ENCODE measurements at regions not wholly inside any gene's neighbourhood (a gene's known extent, or its start where the extent isn't known, plus 50 kb on each side); places are given as distances from the start of the nearest gene placed in this dataset.

- no peak for TF ChIP-seq CTCF (IDR thresholded peaks at IDR 0.05; ENCODE audit: unreplicated experiment)
- intact Hi-C loops (cut with micrococcal nuclease; ENCODE audit: unreplicated experiment): no loop called here
- H3K4me3 Mint-ChIP-seq (ENCODE audit: low read depth, unreplicated experiment): no peak overlapping the region
- H3K27ac Mint-ChIP-seq (ENCODE audit: unreplicated experiment): no peak overlapping the region
- no peaks in the 10 kb centered on the region for H3K27me3 Mint-ChIP-seq (ENCODE audit: unreplicated experiment)
- peaks cover 5% of the 10 kb centered on the region for H3K36me3 Mint-ChIP-seq (ENCODE audit: insufficient read depth, unreplicated experiment)
- no peaks in the 10 kb centered on the region for H3K9me3 Mint-ChIP-seq (ENCODE audit: low read depth, unreplicated experiment)
- no peaks in the 10 kb centered on the region for H3K4me1 Mint-ChIP-seq (ENCODE audit: low read depth, unreplicated experiment)
- no TSS peak for BruUV-seq (replicated peaks)
- no peak for DNase-seq
- CTCF ChIA-PET: interaction anchor here (0.6 kb wide), 1 partner anchor 330 kb away, joined by 4 read pairs; no protein-coding TSS in a partner anchor
These were observed 81.4 kb upstream of the PLPP4 start for GRCh38 chr10:120375666-120376065.

- peaks cover 5% of the 10 kb centered on the region for H3K36me3 Mint-ChIP-seq (ENCODE audit: insufficient read depth, unreplicated experiment)
- DNase-seq: no peak
- no peak for TF ChIP-seq CTCF (IDR thresholded peaks at IDR 0.05; ENCODE audit: unreplicated experiment)
- no peak overlapping the region for H3K4me3 Mint-ChIP-seq (ENCODE audit: low read depth, unreplicated experiment)
- H3K27me3 Mint-ChIP-seq (ENCODE audit: unreplicated experiment): peaks cover 4% of the 10 kb centered on the region
- H3K27ac Mint-ChIP-seq (ENCODE audit: unreplicated experiment): no peak overlapping the region
- CTCF ChIA-PET: no interaction called here
- no peaks in the 10 kb centered on the region for H3K4me1 Mint-ChIP-seq (ENCODE audit: low read depth, unreplicated experiment)
- no peaks in the 10 kb centered on the region for H3K9me3 Mint-ChIP-seq (ENCODE audit: low read depth, unreplicated experiment)
- intact Hi-C loops (cut with micrococcal nuclease; ENCODE audit: unreplicated experiment): no loop called here
- no TSS peak for BruUV-seq (replicated peaks)
These were observed 75.1 kb upstream of the PLPP4 start for GRCh38 chr10:120381931-120382330.

DNA sequence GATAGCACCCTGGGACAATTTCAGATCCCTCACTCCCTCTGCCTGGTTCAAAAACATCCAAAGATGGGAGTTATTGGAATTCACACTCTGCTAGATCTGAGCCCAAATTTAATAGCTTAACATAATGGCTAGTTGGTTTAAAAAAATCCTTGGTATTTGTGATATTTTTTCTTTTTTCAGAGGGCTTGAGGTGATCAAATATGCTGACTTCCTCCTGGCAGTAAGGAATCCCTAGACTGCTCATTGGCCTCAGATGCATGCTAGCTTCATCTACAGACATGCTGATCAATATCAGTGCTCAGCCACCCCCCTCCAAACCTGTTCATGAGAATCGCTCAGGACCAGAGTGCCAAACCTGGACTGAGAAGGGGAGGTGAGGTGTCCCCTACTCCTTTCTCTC lies 74.7 kb upstream of the PLPP4 start:
- intact Hi-C loops (cut with micrococcal nuclease; ENCODE audit: unreplicated experiment): no loop called here
- Mint-ChIP-seq H3K27ac (ENCODE audit: unreplicated experiment) (no peak overlapping the region), H3K4me1 (ENCODE audit: low read depth, unreplicated experiment) (no peaks in the 10 kb centered on the region), H3K9me3 (ENCODE audit: low read depth, unreplicated experiment) (no peaks in the 10 kb centered on the region), H3K4me3 (ENCODE audit: low read depth, unreplicated experiment) (no peak overlapping the region), H3K36me3 (ENCODE audit: insufficient read depth, unreplicated experiment) (peaks cover 5% of the 10 kb centered on the region), H3K27me3 (ENCODE audit: unreplicated experiment) (peaks cover 8% of the 10 kb centered on the region)
- DNase-seq: no peak
- TF ChIP-seq CTCF (IDR thresholded peaks at IDR 0.05; ENCODE audit: unreplicated experiment): no peak
- no TSS peak for BruUV-seq (replicated peaks)
- CTCF ChIA-PET: no interaction called here

DNA sequence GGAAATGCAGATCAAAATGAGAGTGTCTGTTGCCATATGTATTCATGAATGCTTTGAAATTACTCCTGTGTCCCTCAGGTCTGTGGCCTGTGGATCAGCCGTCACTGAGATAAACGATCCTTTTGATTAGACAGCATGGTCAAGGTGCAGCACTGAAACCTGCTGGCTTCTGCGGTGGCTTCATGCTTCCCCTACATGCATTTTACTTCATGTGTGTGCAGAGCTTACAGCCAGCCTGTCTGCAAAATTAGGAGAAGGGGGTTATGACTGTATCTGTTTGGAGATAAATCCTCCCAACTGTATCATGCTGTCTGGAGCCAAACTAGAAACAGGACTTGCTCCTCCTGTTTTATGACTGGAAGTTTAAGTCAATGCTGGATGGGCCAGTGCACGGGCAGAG lies 71.0 kb upstream of the PLPP4 start:
- H3K4me3 Mint-ChIP-seq (ENCODE audit: low read depth, unreplicated experiment): no peak overlapping the region
- no peaks in the 10 kb centered on the region for H3K36me3 Mint-ChIP-seq (ENCODE audit: insufficient read depth, unreplicated experiment)
- intact Hi-C loops (cut with micrococcal nuclease; ENCODE audit: unreplicated experiment): no loop called here
- H3K27me3 Mint-ChIP-seq (ENCODE audit: unreplicated experiment): peaks cover 27% of the 10 kb centered on the region
- no peak for TF ChIP-seq CTCF (IDR thresholded peaks at IDR 0.05; ENCODE audit: unreplicated experiment)
- BruUV-seq (replicated peaks): no TSS peak
- CTCF ChIA-PET: no interaction called here
- no peaks in the 10 kb centered on the region for H3K9me3 Mint-ChIP-seq (ENCODE audit: low read depth, unreplicated experiment)
- no peak for DNase-seq
- no peaks in the 10 kb centered on the region for H3K4me1 Mint-ChIP-seq (ENCODE audit: low read depth, unreplicated experiment)
- H3K27ac Mint-ChIP-seq (ENCODE audit: unreplicated experiment): no peak overlapping the region

- H3K27ac Mint-ChIP-seq (ENCODE audit: unreplicated experiment): no peak overlapping the region
- intact Hi-C loops (cut with micrococcal nuclease; ENCODE audit: unreplicated experiment): no loop called here
- H3K36me3 Mint-ChIP-seq (ENCODE audit: insufficient read depth, unreplicated experiment): no peaks in the 10 kb centered on the region
- DNase-seq: no peak
- no peak overlapping the region for H3K4me3 Mint-ChIP-seq (ENCODE audit: low read depth, unreplicated experiment)
- no peaks in the 10 kb centered on the region for H3K9me3 Mint-ChIP-seq (ENCODE audit: low read depth, unreplicated experiment)
- TF ChIP-seq CTCF (IDR thresholded peaks at IDR 0.05; ENCODE audit: unreplicated experiment): no peak
- no peaks in the 10 kb centered on the region for H3K4me1 Mint-ChIP-seq (ENCODE audit: low read depth, unreplicated experiment)
- peaks cover 27% of the 10 kb centered on the region for H3K27me3 Mint-ChIP-seq (ENCODE audit: unreplicated experiment)
- CTCF ChIA-PET: no interaction called here
- no TSS peak for BruUV-seq (replicated peaks)
These were observed 70.1 kb upstream of the PLPP4 start for GRCh38 chr10:120386896-120387295.
